Neural crest cell (in vitro differentiated cells): ENCODE measurements at regions not wholly inside any gene's neighbourhood (a gene's known extent, or its start where the extent isn't known, plus 50 kb on each side); places are given as distances from the start of the nearest gene placed in this dataset.

ENCODE experiments used
- DNase-seq: peaks from one replicate; pipeline ENCODE4 v3.0.0; 2021; ENCODE audit warnings: low read depth, mixed read lengths, low spot score
- H3K27ac Mint-ChIP-seq: one replicate; pipeline ENCODE4 v1.8.0; 2021; ENCODE audit warnings: mild to moderate bottlenecking, mixed read lengths; ENCODE audit not compliant: unreplicated experiment
- H3K27me3 Mint-ChIP-seq: 2 replicates; pipeline ENCODE4 v1.8.0; 2021; ENCODE audit warnings: low read depth, mild to moderate bottlenecking, mixed read lengths
- H3K36me3 Mint-ChIP-seq: 2 replicates; pipeline ENCODE4 v1.8.0; 2021; ENCODE audit warnings: low read depth, mild to moderate bottlenecking, mixed read lengths
- H3K4me1 Mint-ChIP-seq: 2 replicates; pipeline ENCODE4 v1.8.0; 2021; ENCODE audit warnings: mixed read lengths
- H3K4me3 Mint-ChIP-seq: one replicate; pipeline ENCODE4 v1.8.0; 2021; ENCODE audit warnings: mild to moderate bottlenecking, mixed read lengths
- H3K9me3 Mint-ChIP-seq: 2 replicates; pipeline ENCODE4 v1.8.0; 2021; ENCODE audit warnings: mixed read lengths
- TF ChIP-seq, protein P1 (sequence below): fragments of 200-600 bp; sonication (generic); conservative IDR thresholded peaks from 2 replicates; pipeline ENCODE4 v1.5.0; 2021; ENCODE audit warnings: antibody characterized with exemption, mild to moderate bottlenecking

DNA sequence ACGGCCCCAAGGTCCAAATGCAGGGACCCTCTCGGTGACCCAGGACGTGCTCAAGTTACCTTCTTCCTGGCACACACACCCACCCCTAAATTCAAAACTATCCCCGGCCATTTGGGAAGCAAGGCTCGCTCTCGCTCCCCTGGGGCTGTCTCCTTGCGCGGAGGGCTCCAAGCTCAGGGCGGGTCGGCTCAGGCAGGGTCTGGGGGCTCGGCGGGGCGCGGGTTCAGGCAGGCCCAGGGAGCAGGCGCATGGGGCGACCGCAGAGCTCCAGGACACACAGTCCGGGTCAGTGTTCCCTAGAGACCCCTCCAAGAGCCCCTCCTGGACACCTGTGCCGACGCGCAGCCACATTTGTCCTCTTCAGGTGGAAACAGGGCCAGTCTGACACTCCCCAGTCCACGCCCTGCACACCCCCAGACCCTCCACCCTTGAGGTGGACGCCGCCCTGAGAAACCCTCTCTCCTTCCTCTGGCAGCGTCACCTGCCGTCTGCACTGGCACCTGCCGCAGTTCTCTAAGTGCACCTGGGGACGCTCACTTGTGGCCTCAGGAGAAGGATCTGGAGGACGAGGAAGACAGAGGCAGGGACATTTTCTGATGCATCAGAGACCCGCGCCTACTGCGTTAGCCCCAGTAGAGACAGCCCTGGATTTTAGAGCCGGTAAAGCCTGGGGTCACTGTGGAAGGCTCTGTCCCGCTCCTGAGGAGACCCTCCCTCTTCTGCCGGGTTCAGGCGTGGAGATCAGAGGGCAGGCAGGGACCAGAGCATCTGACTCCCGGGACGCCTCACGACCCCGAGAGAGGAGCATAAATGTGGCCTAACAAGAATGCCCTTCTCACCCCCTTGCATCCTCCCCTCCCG is 138.8 kb downstream of the TWIST2 start:
- no peak overlapping the region for H3K27ac Mint-ChIP-seq
- H3K4me3 Mint-ChIP-seq: no peak overlapping the region
- no peaks in the 10 kb centered on the region for H3K27me3 Mint-ChIP-seq
- H3K9me3 Mint-ChIP-seq: no peaks in the 10 kb centered on the region
- H3K4me1 Mint-ChIP-seq: peaks cover 12% of the 10 kb centered on the region
- H3K36me3 Mint-ChIP-seq: peaks cover 3% of the 10 kb centered on the region
- no peak for DNase-seq
- TF ChIP-seq, protein P1, sequence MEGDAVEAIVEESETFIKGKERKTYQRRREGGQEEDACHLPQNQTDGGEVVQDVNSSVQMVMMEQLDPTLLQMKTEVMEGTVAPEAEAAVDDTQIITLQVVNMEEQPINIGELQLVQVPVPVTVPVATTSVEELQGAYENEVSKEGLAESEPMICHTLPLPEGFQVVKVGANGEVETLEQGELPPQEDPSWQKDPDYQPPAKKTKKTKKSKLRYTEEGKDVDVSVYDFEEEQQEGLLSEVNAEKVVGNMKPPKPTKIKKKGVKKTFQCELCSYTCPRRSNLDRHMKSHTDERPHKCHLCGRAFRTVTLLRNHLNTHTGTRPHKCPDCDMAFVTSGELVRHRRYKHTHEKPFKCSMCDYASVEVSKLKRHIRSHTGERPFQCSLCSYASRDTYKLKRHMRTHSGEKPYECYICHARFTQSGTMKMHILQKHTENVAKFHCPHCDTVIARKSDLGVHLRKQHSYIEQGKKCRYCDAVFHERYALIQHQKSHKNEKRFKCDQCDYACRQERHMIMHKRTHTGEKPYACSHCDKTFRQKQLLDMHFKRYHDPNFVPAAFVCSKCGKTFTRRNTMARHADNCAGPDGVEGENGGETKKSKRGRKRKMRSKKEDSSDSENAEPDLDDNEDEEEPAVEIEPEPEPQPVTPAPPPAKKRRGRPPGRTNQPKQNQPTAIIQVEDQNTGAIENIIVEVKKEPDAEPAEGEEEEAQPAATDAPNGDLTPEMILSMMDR: no peak

DNA sequence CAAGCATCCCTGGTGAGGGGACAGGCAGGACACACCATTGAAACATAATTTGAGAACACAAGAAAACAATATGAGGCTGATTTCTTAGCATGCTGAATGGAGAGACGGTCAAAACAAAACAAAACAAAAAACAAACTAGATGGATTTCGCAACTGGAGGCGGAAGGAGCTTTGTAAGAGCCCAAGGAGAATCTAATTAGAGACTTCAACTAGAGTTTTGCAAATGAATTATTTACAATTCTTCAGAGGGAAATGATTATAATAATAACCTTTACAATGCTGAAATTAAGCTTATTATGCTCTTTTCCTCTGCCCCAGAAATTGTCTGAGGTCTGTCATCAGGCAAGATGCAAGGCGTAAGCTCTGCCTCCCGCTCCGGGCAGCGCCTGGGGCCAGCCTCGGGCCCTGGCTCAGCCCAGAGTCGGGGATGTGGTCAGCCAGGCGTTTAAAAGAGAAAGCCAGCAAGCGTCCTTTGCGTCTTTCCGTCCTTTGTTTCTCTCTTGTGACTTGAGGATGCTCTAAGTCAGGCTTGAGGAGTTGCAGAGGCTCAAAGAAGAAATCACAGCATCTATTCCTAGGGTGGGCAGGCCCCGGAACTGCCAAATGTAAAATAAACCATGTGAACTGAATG is 139.6 kb downstream of the TWIST2 start:
- no peak overlapping the region for H3K27ac Mint-ChIP-seq

GRCh38 chr2:238988105-238988504 is 140.2 kb downstream of the TWIST2 start:
- peak overlapping the region; percentile 30 for H3K27ac Mint-ChIP-seq
- TF ChIP-seq, protein P1: no peak
- H3K9me3 Mint-ChIP-seq: no peaks in the 10 kb centered on the region
- H3K4me1 Mint-ChIP-seq: peaks cover 12% of the 10 kb centered on the region
- no peak for DNase-seq
- no peaks in the 10 kb centered on the region for H3K27me3 Mint-ChIP-seq
- peaks cover 3% of the 10 kb centered on the region for H3K36me3 Mint-ChIP-seq
- H3K4me3 Mint-ChIP-seq: no peak overlapping the region

More for the DNA sequence above, 139.6 kb downstream of the TWIST2 start:
- Mint-ChIP-seq H3K9me3 (no peaks in the 10 kb centered on the region), H3K4me3 (no peak overlapping the region), H3K27me3 (no peaks in the 10 kb centered on the region), H3K4me1 (peaks cover 12% of the 10 kb centered on the region), H3K36me3 (peaks cover 3% of the 10 kb centered on the region)
- no peak for DNase-seq
- TF ChIP-seq, protein P1: no peak

GRCh38 chr2:238988752-238989151 is 140.9 kb downstream of the TWIST2 start:
- no peaks in the 10 kb centered on the region for H3K9me3 Mint-ChIP-seq
- peaks cover 3% of the 10 kb centered on the region for H3K36me3 Mint-ChIP-seq
- no peak overlapping the region for H3K4me3 Mint-ChIP-seq
- H3K4me1 Mint-ChIP-seq: peaks cover 12% of the 10 kb centered on the region
- H3K27me3 Mint-ChIP-seq: no peaks in the 10 kb centered on the region
- no peak overlapping the region for H3K27ac Mint-ChIP-seq
- TF ChIP-seq, protein P1: no peak
- no peak for DNase-seq

DNA sequence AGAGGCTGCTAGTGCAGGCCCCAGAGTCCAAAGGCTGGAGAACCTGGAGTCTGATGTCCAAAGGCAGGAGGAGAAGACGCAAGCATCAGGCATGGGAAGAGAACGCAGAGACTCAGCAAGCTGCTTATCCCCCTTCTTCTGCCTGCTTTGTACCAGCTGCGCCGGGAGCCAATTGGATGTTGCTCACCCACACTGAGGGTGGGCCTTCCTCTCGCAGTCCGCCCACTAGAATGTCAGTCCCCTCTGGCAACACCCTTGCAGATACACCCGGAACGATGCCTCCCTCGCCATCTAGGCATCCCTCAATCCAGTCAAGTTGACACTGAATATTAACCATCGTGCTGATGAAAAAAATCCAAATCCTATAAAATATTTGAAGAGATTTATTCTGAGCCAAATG is 141.6 kb downstream of the TWIST2 start:
- DNase-seq: no peak
- peaks cover 5% of the 10 kb centered on the region for H3K36me3 Mint-ChIP-seq
- H3K4me1 Mint-ChIP-seq: peaks cover 12% of the 10 kb centered on the region
- H3K4me3 Mint-ChIP-seq: no peak overlapping the region
- no peaks in the 10 kb centered on the region for H3K27me3 Mint-ChIP-seq
- H3K27ac Mint-ChIP-seq: no peak overlapping the region
- TF ChIP-seq, protein P1: no peak
- H3K9me3 Mint-ChIP-seq: peaks cover 4% of the 10 kb centered on the region
